Upper lobe of right lung (tissue), 1 donor: ENCODE measurements at regions not wholly inside any gene's neighbourhood (a gene's known extent, or its start where the extent isn't known, plus 50 kb on each side); places are given as distances from the start of the nearest gene placed in this dataset.

Source experiments
- ATAC-seq: fragments of 200-7000 bp; cut with Tn5 transposase; one replicate; pipeline ENCODE4 v1.9.1; 2020; ENCODE audit warnings: mild to moderate bottlenecking, moderate library complexity
- DNase-seq: peaks from one replicate; pipeline ENCODE4 v3.0.0-alpha.2; 2020
- H3K27ac ChIP-seq: fragments of 200-600 bp; one replicate; pipeline ENCODE4 v1.8.0; 2022
- H3K27me3 ChIP-seq: fragments of 200-600 bp; one replicate; pipeline ENCODE4 v1.8.0; 2022; ENCODE audit warnings: mild to moderate bottlenecking
- H3K36me3 ChIP-seq: fragments of 200-600 bp; one replicate; pipeline ENCODE4 v1.8.0; 2022
- H3K4me1 ChIP-seq: fragments of 200-600 bp; one replicate; pipeline ENCODE4 v1.8.0; 2022
- H3K4me3 ChIP-seq: fragments of 200-600 bp; one replicate; pipeline ENCODE4 v1.8.0; 2022; ENCODE audit warnings: mild to moderate bottlenecking
- H3K9me3 ChIP-seq: fragments of 200-600 bp; one replicate; pipeline ENCODE4 v1.8.0; 2022
- intact Hi-C: fragments of 100-400 bp; cut with DNase I; formaldehyde crosslinking; loops from one replicate; pipeline ENCODE4 v1.11.0; 2022
- TF ChIP-seq, protein P1 (sequence below): fragments of 200-600 bp; IDR thresholded peaks from one replicate; pipeline ENCODE4 v1.8.0; 2022; ENCODE audit warnings: antibody characterized with exemption
- donor health status: DM: no; HTN: yes; CAD: no; lungs with severe emphysema.

GRCh38 chr7:17622451-17622850 lies 317.8 kb downstream of the SNX13 start:
- Histone ChIP-seq H3K36me3 (no peaks in the 10 kb centered on the region), H3K4me1 (peaks cover 6% of the 10 kb centered on the region), H3K4me3 (no peak overlapping the region), H3K27ac (no peak overlapping the region), H3K9me3 (no peaks in the 10 kb centered on the region), H3K27me3 (no peaks in the 10 kb centered on the region)
- DNase-seq (no peak), ATAC-seq (peak; percentile 30)
- TF ChIP-seq, protein P1, sequence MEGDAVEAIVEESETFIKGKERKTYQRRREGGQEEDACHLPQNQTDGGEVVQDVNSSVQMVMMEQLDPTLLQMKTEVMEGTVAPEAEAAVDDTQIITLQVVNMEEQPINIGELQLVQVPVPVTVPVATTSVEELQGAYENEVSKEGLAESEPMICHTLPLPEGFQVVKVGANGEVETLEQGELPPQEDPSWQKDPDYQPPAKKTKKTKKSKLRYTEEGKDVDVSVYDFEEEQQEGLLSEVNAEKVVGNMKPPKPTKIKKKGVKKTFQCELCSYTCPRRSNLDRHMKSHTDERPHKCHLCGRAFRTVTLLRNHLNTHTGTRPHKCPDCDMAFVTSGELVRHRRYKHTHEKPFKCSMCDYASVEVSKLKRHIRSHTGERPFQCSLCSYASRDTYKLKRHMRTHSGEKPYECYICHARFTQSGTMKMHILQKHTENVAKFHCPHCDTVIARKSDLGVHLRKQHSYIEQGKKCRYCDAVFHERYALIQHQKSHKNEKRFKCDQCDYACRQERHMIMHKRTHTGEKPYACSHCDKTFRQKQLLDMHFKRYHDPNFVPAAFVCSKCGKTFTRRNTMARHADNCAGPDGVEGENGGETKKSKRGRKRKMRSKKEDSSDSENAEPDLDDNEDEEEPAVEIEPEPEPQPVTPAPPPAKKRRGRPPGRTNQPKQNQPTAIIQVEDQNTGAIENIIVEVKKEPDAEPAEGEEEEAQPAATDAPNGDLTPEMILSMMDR: no peak
- intact Hi-C loops: no loop called here

DNA sequence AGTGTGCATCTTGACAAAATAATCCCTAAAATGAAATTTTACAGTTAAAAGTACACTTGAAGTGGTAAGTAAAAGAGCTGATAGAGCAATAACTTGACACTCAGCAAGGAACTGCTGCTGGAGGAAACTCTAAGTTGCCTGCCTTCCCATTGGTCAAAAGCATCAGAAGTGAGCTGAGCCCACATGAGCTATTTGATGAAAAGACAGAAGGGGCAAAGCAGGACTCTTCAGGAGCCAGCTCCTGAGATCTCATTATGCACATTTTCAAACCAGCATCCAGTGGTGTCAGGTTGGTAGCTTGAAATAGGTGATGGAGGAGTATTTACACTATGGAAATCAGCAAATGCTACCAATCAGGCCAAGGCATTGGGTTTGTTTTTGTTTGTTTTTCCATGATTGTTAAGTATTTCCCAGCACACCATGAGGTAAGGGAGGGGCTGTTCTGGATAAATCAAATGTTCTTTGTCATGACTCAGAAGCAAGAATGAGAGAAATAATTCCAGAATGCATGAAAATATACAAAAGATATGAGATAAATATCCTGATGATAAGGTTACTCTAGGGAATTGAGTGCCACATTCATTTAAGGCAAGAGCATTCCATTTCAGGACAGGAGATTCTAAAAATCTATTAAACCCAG lies 316.6 kb downstream of the SNX13 start:
- H3K27ac ChIP-seq: no peak overlapping the region
- DNase-seq (no peak), ATAC-seq (no peak)
- intact Hi-C loops: no loop called here
- TF ChIP-seq, protein P1: no peak
- H3K9me3 ChIP-seq: no peaks in the 10 kb centered on the region
- peaks cover 6% of the 10 kb centered on the region for H3K4me1 ChIP-seq
- H3K27me3 ChIP-seq: no peaks in the 10 kb centered on the region
- H3K36me3 ChIP-seq: no peaks in the 10 kb centered on the region
- H3K4me3 ChIP-seq: no peak overlapping the region

- DNase-seq (no peak), ATAC-seq (no peak)
- intact Hi-C loops: no loop called here
- Histone ChIP-seq H3K4me3 (no peak overlapping the region), H3K27me3 (no peaks in the 10 kb centered on the region), H3K36me3 (no peaks in the 10 kb centered on the region), H3K27ac (no peak overlapping the region), H3K4me1 (peaks cover 6% of the 10 kb centered on the region), H3K9me3 (no peaks in the 10 kb centered on the region)
- TF ChIP-seq, protein P1: no peak
Observed at GRCh38 chr7:17624379-17624778, 315.9 kb downstream of the SNX13 start.

DNA sequence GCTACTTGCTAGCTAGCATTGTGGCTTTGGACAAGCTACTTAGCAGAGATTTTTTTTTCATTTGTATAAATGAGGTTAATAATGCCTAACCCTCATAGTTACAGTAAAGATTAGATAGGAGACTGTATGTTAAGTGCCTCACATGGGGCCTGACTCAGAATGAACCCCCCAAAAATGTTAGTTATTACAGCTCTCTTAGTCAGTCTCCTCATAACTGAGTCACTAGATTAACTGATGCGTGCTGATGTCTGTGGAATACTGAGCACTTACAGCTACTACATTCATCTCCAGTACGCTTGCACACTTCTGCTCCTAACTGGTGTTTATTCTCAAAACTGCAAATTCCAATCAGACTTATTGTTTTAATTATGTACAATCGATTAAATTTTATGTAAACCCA lies 315.3 kb downstream of the SNX13 start:
- H3K27ac ChIP-seq: no peak overlapping the region
- no peak overlapping the region for H3K4me3 ChIP-seq
- H3K9me3 ChIP-seq: no peaks in the 10 kb centered on the region
- ATAC-seq: no peak
- no peak for DNase-seq
- H3K27me3 ChIP-seq: no peaks in the 10 kb centered on the region
- intact Hi-C loops: no loop called here
- H3K4me1 ChIP-seq: peaks cover 6% of the 10 kb centered on the region
- TF ChIP-seq, protein P1: no peak
- no peaks in the 10 kb centered on the region for H3K36me3 ChIP-seq

DNA sequence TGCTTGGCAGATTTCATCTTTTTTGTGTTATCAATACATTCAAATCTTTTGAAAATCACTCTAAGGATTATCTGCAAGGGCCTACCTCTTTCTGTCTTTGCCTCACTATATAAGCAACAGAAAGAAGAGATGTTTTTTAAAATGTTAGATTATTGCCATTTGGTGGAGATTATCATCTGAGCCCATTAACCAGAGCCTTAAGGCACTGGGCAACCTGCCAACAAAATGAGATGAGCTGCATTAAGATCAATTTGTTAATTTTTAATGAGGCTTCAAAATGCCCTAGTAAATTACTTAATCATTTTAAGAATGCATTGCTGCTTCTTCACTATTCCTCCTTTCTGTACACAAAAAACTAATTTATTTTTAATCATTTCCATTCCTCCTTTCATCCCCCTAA lies 314.1 kb downstream of the SNX13 start:
- intact Hi-C loops: no loop called here
- Histone ChIP-seq H3K27me3 (no peaks in the 10 kb centered on the region), H3K36me3 (no peaks in the 10 kb centered on the region), H3K9me3 (no peaks in the 10 kb centered on the region), H3K27ac (no peak overlapping the region), H3K4me1 (peaks cover 6% of the 10 kb centered on the region), H3K4me3 (no peak overlapping the region)
- TF ChIP-seq, protein P1: no peak
- ATAC-seq (no peak), DNase-seq (no peak)

GRCh38 chr7:17631061-17631460 lies 309.2 kb downstream of the SNX13 start:
- Histone ChIP-seq H3K4me3 (no peak overlapping the region), H3K36me3 (no peaks in the 10 kb centered on the region), H3K27me3 (no peaks in the 10 kb centered on the region), H3K4me1 (no peaks in the 10 kb centered on the region), H3K9me3 (no peaks in the 10 kb centered on the region), H3K27ac (no peak overlapping the region)
- intact Hi-C loops: no loop called here
- ATAC-seq: no peak
- TF ChIP-seq, protein P1: no peak
- no peak for DNase-seq
